HG02840 (cell line): ENCODE measurements at regions not wholly inside any gene's neighbourhood (a gene's known extent, or its start where the extent isn't known, plus 50 kb on each side); places are given as distances from the start of the nearest gene placed in this dataset.
"Not testable (repeated sequence)": the region's sequence is repeated elsewhere in the genome, so short reads cannot be mapped to it uniquely, and the experiment has no call there.

ENCODE experiments used
- ATAC-seq: cut with Tn5 transposase; IDR thresholded peaks from one replicate; pipeline ENCODE4 v1.9.1; 2021; ENCODE audit warnings: mild to moderate bottlenecking, moderate library complexity, moderate number of reproducible peaks; ENCODE audit not compliant: unreplicated experiment, low FRiP score

- peak; percentile 86 for ATAC-seq
These were observed 59.1 kb downstream of the ZNF467 start for GRCh38 chr7:149714081-149714909.

- ATAC-seq = no peak
These were observed 59.7 kb downstream of the ZNF467 start for GRCh38 chr7:149713731-149714068.

GRCh38 chr7:149713061-149713730 lies 60.2 kb downstream of the ZNF467 start:
- no peak for ATAC-seq

- ATAC-seq = no peak
These were observed 65.4 kb downstream of the ZNF467 start for GRCh38 chr7:149708026-149708425.

GRCh38 chr7:149707448-149707886 lies 65.9 kb downstream of the ZNF467 start:
- no peak for ATAC-seq

GRCh38 chr7:149706398-149706797 lies 67.0 kb downstream of the ZNF467 start:
- ATAC-seq = no peak

GRCh38 chr7:149704507-149704906 lies 68.9 kb downstream of the ZNF467 start:
- ATAC-seq = no peak

- ATAC-seq = no peak
These were observed 70.2 kb downstream of the ZNF467 start for GRCh38 chr7:149703044-149703650.

GRCh38 chr7:149701495-149702240 lies 71.7 kb downstream of the ZNF467 start:
- ATAC-seq = no peak

- not testable (repeated sequence) for ATAC-seq
These were observed 75.6 kb downstream of the ZNF467 start for GRCh38 chr7:149697767-149698166.

- no peak for ATAC-seq
These were observed 77.1 kb downstream of the ZNF467 start for GRCh38 chr7:149696280-149696679.

- ATAC-seq = no peak
These were observed 80.8 kb downstream of the ZNF467 start for GRCh38 chr7:149692557-149692982.

- no peak for ATAC-seq
These were observed 81.3 kb downstream of the ZNF467 start for GRCh38 chr7:149692056-149692455.

- no peak for ATAC-seq
These were observed 82.5 kb downstream of the ZNF467 start for GRCh38 chr7:149690688-149691446.

GRCh38 chr7:149689291-149689721 lies 84.1 kb downstream of the ZNF467 start:
- no peak for ATAC-seq

GRCh38 chr7:149688836-149689235 lies 84.6 kb downstream of the ZNF467 start:
- no peak for ATAC-seq

- not testable (repeated sequence) for ATAC-seq
These were observed 85.6 kb downstream of the ZNF467 start for GRCh38 chr7:149687820-149688219.

- no peak for ATAC-seq
These were observed 86.9 kb downstream of the ZNF467 start for GRCh38 chr7:149686449-149686848.

- no peak for ATAC-seq
These were observed 87.4 kb downstream of the ZNF467 start for GRCh38 chr7:149686011-149686410.

- ATAC-seq = no peak
These were observed 87.9 kb downstream of the ZNF467 start for GRCh38 chr7:149685455-149685854.
